ENCODE measurements at regions not wholly inside any gene's neighbourhood (a gene's known extent, or its start where the extent isn't known, plus 50 kb on each side); places are given as distances from the start of the nearest gene placed in this dataset.

- TF ChIP-seq ZNF416 (CRISPR knock-in tag; IDR thresholded peaks at IDR 0.05), result no peak
- no peak for TF ChIP-seq ZNF232 (CRISPR knock-in tag; IDR thresholded peaks at IDR 0.05)
- no peak for TF ChIP-seq ZNF512 (CRISPR knock-in tag; IDR thresholded peaks at IDR 0.05; ENCODE audit: borderline replicate concordance)
- no peak for TF ChIP-seq GRHL2 (CRISPR knock-in tag; IDR thresholded peaks at IDR 0.05; ENCODE audit: insufficient replicate concordance, severe bottlenecking)
- no peak for TF ChIP-seq ERG (CRISPR knock-in tag; IDR thresholded peaks at IDR 0.05)
Measured at GRCh38 chr7:19213746-19214145, 68.5 kb upstream of the FERD3L start (continued).

- H3K9me3 Mint-ChIP-seq, result 0 out of 2 replicates have a peak, but pooled peaks cover 3% of the 10 kb centered on the region
Measured at GRCh38 chr7:19210893-19211413, 65.7 kb upstream of the FERD3L start.

GRCh38 chr7:19209166-19209696, 64.0 kb upstream of the FERD3L start:
- H3K27ac Mint-ChIP-seq, result no peak overlapping the region
- H3K36me3 Mint-ChIP-seq, result no peaks in the 10 kb centered on the region
- no peak for TF ChIP-seq ZNF512 (CRISPR knock-in tag; IDR thresholded peaks at IDR 0.05; ENCODE audit: borderline replicate concordance)
- no peak for TF ChIP-seq ZNF416 (CRISPR knock-in tag; IDR thresholded peaks at IDR 0.05)
- TF ChIP-seq NR3C1 (CRISPR knock-in tag; conservative IDR thresholded peaks at IDR 0.05; ENCODE audit: low read depth), result no peak
- no peak for TF ChIP-seq USF2 (CRISPR knock-in tag; IDR thresholded peaks at IDR 0.05)
- no peak for TF ChIP-seq PRDM15 (CRISPR knock-in tag; IDR thresholded peaks at IDR 0.05)
- no peak for TF ChIP-seq PRRX2 (CRISPR knock-in tag; IDR thresholded peaks at IDR 0.05)
- TF ChIP-seq ZNF671 (CRISPR knock-in tag; IDR thresholded peaks at IDR 0.05), result no peak
- no peak for TF ChIP-seq GABPB1 (CRISPR knock-in tag; IDR thresholded peaks at IDR 0.05)
- no peak for TF ChIP-seq ERG (CRISPR knock-in tag; IDR thresholded peaks at IDR 0.05)
- TF ChIP-seq JAZF1 (CRISPR knock-in tag; IDR thresholded peaks at IDR 0.05), result no peak
- no peak for TF ChIP-seq ZNF317 (CRISPR knock-in tag; IDR thresholded peaks at IDR 0.05; ENCODE audit: borderline replicate concordance, low read depth)

More at GRCh38 chr7:19210893-19211413, 65.7 kb upstream of the FERD3L start:
- Mint-ChIP-seq H3K36me3 (no peaks in the 10 kb centered on the region), H3K4me1 (no peaks in the 10 kb centered on the region), H3K4me3 (no peak overlapping the region), H3K27ac (no peak overlapping the region), H3K27me3 (ENCODE audit: low read depth) (no peaks in the 10 kb centered on the region)
- DNase-seq (ENCODE audit: low spot score) (no peak), ATAC-seq (no peak)
- CTCF ChIA-PET, result no interaction called here
- POLR2A ChIA-PET, result no interaction called here
- TF ChIP-seq ETV6 (CRISPR knock-in tag; IDR thresholded peaks at IDR 0.05) (no peak), E2F1 (CRISPR knock-in tag; IDR thresholded peaks at IDR 0.05) (no peak), USF2 (CRISPR knock-in tag; IDR thresholded peaks at IDR 0.05) (no peak), RORB (CRISPR knock-in tag; IDR thresholded peaks at IDR 0.05) (no peak)

More at GRCh38 chr7:19209166-19209696, 64.0 kb upstream of the FERD3L start:
- no peaks in the 10 kb centered on the region for H3K27me3 Mint-ChIP-seq (ENCODE audit: low read depth)
- H3K4me1 Mint-ChIP-seq, result no peaks in the 10 kb centered on the region
- DNase-seq (ENCODE audit: low spot score) (no peak), ATAC-seq (no peak)
- H3K9me3 Mint-ChIP-seq, result 0 out of 2 replicates have a peak, but pooled peaks cover 3% of the 10 kb centered on the region
- ChIA-PET CTCF (no interaction called here), POLR2A (interaction anchor here (0.6 kb wide), 1 partner anchor 225 kb away, joined by 9 read pairs; no protein-coding TSS in a partner anchor)
- no peak overlapping the region for H3K4me3 Mint-ChIP-seq
